ENCODE measurements at regions not wholly inside any gene's neighbourhood (a gene's known extent, or its start where the extent isn't known, plus 50 kb on each side); places are given as distances from the start of the nearest gene placed in this dataset.
A peak's percentile ranks its signal among the peaks of the same experiment; 100 is the strongest.

DNA sequence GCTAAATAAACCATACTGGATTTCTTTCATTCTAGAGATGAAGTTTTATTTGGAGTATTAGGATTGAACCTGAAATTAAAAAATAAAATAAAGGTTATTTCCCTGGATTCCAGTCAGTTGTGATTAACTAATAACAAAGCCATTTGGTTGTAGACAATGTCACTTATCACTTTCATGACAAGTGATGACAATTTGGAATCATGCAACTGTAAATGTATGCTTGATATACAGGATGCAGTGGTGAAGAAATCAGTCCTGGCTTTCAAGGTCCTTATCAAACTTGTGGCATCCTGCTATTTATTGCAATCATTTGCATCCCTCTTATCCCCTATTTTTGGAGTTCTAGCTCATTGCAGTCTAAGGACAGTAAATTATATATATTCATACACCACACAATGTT lies 425.2 kb downstream of the CHL1 start:
- no peak overlapping the region for H2BK12ac ChIP-seq (ENCODE audit: low read length)
- H3K4ac ChIP-seq (ENCODE audit: low read depth, low read length), result no peak overlapping the region
- no peak overlapping the region for H3K9ac ChIP-seq (ENCODE audit: low read length)
- DNase-seq, result no peak
- no peak overlapping the region for H3K18ac ChIP-seq (ENCODE audit: low read length)
- H3K79me1 ChIP-seq (ENCODE audit: low read length), result no peaks in the 10 kb centered on the region
- H4K12ac ChIP-seq (ENCODE audit: low read depth, low read length), result no peak overlapping the region
- H3K23ac ChIP-seq (ENCODE audit: low read length), result no peak overlapping the region
- no peaks in the 10 kb centered on the region for H3K9me3 ChIP-seq (ENCODE audit: insufficient read depth, low read depth, low read length)
- no peak overlapping the region for H3K4me2 ChIP-seq (ENCODE audit: low read length)
- H3K79me2 ChIP-seq (ENCODE audit: control insufficient read depth, insufficient read depth, low read length, poor library complexity), result no peaks in the 10 kb centered on the region
- H3K4me1 ChIP-seq (ENCODE audit: control insufficient read depth in 1 of 2, insufficient read depth in 2 of 2, low read length in 2 of 2), result no peaks in the 10 kb centered on the region
- H2BK5ac ChIP-seq (ENCODE audit: low read depth, low read length, poor library complexity), result no peak overlapping the region
- no peak overlapping the region for H3K27ac ChIP-seq (ENCODE audit: low read depth, low read length)
- no peak overlapping the region for H4K91ac ChIP-seq (ENCODE audit: low read depth, low read length)
- H2BK120ac ChIP-seq (ENCODE audit: insufficient read depth, low read length, poor library complexity), result no peak overlapping the region
- no peak overlapping the region for H3K14ac ChIP-seq (ENCODE audit: low read length)
- H2AFZ ChIP-seq (ENCODE audit: insufficient read depth, low read length, poor library complexity), result no peak overlapping the region
- no peak overlapping the region for H2AK5ac ChIP-seq (ENCODE audit: low read length)
- H4K8ac ChIP-seq (ENCODE audit: low read depth, low read length), result no peak overlapping the region
- H3K27me3 ChIP-seq (ENCODE audit: insufficient read depth, low read length), result no peaks in the 10 kb centered on the region
- no peak overlapping the region for H3K4me3 ChIP-seq (ENCODE audit: low read depth, low read length)
- H3K36me3 ChIP-seq (ENCODE audit: control insufficient read depth in 1 of 2, insufficient read depth in 2 of 2, low read length in 2 of 2), result no peaks in the 10 kb centered on the region

DNA sequence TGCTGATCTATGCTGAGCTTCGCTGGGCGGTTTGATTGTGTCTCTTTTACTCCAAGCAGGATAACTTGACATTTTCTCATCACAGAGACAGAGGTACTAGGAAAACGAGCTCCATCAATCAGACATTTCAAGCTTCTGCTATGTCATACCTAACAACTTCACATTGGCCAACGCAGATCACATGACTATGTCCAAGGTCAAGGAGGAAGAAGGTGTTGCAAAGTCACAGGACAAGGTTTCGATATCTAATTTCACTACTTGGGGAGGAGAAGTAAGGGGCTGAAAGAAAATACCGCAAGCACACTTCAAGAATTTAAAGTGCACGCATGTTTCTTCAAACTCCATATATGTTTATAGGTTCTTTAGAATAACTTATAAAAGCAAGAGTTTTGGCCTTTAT lies 425.8 kb downstream of the CHL1 start:
- Histone ChIP-seq H3K4ac (ENCODE audit: low read depth, low read length) (no peak overlapping the region), H3K36me3 (ENCODE audit: control insufficient read depth in 1 of 2, insufficient read depth in 2 of 2, low read length in 2 of 2) (no peaks in the 10 kb centered on the region), H2BK5ac (ENCODE audit: low read depth, low read length, poor library complexity) (no peak overlapping the region), H4K91ac (ENCODE audit: low read depth, low read length) (no peak overlapping the region), H2AFZ (ENCODE audit: insufficient read depth, low read length, poor library complexity) (no peak overlapping the region), H2BK120ac (ENCODE audit: insufficient read depth, low read length, poor library complexity) (no peak overlapping the region), H2BK12ac (ENCODE audit: low read length) (no peak overlapping the region), H2AK5ac (ENCODE audit: low read length) (no peak overlapping the region), H3K4me3 (ENCODE audit: low read depth, low read length) (no peak overlapping the region), H3K27ac (ENCODE audit: low read depth, low read length) (no peak overlapping the region), H4K8ac (ENCODE audit: low read depth, low read length) (no peak overlapping the region), H3K79me1 (ENCODE audit: low read length) (no peaks in the 10 kb centered on the region), H3K4me2 (ENCODE audit: low read length) (no peak overlapping the region), H4K12ac (ENCODE audit: low read depth, low read length) (no peak overlapping the region), H3K23ac (ENCODE audit: low read length) (no peak overlapping the region), H3K9me3 (ENCODE audit: insufficient read depth, low read depth, low read length) (no peaks in the 10 kb centered on the region), H3K18ac (ENCODE audit: low read length) (no peak overlapping the region), H3K14ac (ENCODE audit: low read length) (no peak overlapping the region), H3K9ac (ENCODE audit: low read length) (no peak overlapping the region), H3K27me3 (ENCODE audit: insufficient read depth, low read length) (no peaks in the 10 kb centered on the region), H3K4me1 (ENCODE audit: control insufficient read depth in 1 of 2, insufficient read depth in 2 of 2, low read length in 2 of 2) (no peaks in the 10 kb centered on the region), H3K79me2 (ENCODE audit: control insufficient read depth, insufficient read depth, low read length, poor library complexity) (no peaks in the 10 kb centered on the region)
- no peak for DNase-seq
- whole genome bisulfite sequencing (ENCODE audit: extremely low coverage, insufficient coverage, insufficient read length), result no CpG with 5 or more reads among the region's 7 CpGs

DNA sequence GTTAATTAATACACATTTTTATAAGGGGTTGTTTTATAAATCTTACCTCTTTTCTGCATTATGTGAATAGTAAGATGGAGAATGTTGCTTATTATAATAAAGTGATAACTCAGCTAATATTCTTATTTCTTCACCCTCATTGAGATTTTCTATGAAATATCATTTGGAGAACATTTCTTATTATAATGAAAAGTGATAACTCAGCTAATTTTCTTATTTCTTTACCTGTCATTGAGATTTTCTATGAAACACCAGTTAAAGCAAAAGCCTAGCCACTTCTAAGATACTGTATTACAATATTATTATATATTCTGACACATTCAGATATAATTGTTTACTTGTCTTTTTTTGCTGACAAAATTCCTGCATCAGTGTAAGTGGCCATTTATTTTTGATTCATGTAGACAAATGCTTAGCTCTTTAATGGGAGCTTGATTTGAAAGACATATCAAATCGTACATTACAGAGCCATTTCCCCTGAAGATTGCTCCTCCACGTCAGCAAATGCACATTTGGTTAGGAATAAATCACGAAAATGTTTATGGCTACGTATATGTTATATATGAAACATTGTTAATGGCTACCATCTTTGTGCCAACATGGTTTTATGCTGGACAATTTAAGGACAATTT lies 427.5 kb downstream of the CHL1 start:
- no CpG with 5 or more reads among the region's 4 CpGs for WGBS (ENCODE audit: extremely low coverage, insufficient coverage, insufficient read length)

DNA sequence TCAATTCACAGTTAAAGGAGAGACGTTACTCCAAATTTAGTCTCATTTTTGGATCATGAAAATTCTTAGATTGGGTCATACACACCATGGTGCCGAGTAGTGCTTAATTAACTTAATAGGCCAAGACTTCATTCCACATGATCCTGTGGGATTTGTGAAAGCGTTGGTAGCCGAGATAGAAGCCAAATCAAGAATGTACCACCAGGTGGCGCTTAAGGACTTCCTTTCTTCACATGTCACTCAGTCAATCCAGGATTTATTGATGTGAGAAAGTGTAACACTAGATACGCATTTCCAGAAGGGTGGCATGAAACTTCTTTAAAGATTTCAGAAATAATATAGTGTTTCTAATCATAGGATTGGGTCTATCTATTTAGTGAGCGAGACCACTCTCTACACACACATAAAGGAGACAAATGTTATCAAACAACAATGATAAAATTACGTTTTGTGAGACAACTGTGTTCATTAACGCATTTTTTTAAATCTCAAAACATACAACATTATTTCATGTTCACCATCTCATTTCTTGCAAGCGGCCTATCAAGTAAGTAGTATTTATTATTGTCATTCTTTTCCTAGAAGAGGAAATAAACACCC lies 436.1 kb downstream of the CHL1 start:
- H4K12ac ChIP-seq (ENCODE audit: low read depth, low read length), result no peak overlapping the region
- no peaks in the 10 kb centered on the region for H3K9me3 ChIP-seq (ENCODE audit: insufficient read depth, low read depth, low read length)
- no peak overlapping the region for H2AFZ ChIP-seq (ENCODE audit: insufficient read depth, low read length, poor library complexity)
- H3K23ac ChIP-seq (ENCODE audit: low read length), result no peak overlapping the region
- no peak overlapping the region for H2AK5ac ChIP-seq (ENCODE audit: low read length)
- H4K8ac ChIP-seq (ENCODE audit: low read depth, low read length), result no peak overlapping the region
- DNase-seq, result peak; percentile 32 to 81
- H3K79me1 ChIP-seq (ENCODE audit: low read length), result no peaks in the 10 kb centered on the region
- H2BK12ac ChIP-seq (ENCODE audit: low read length), result no peak overlapping the region
- H3K36me3 ChIP-seq (ENCODE audit: control insufficient read depth in 1 of 2, insufficient read depth in 2 of 2, low read length in 2 of 2), result no peaks in the 10 kb centered on the region
- H2BK120ac ChIP-seq (ENCODE audit: insufficient read depth, low read length, poor library complexity), result no peak overlapping the region
- H3K4me1 ChIP-seq (ENCODE audit: control insufficient read depth in 1 of 2, insufficient read depth in 2 of 2, low read length in 2 of 2), result no peaks in the 10 kb centered on the region
- H3K18ac ChIP-seq (ENCODE audit: low read length), result no peak overlapping the region
- no peak overlapping the region for H3K27ac ChIP-seq (ENCODE audit: low read depth, low read length)
- no peak overlapping the region for H3K4me2 ChIP-seq (ENCODE audit: low read length)
- no peak overlapping the region for H4K91ac ChIP-seq (ENCODE audit: low read depth, low read length)
- H3K4ac ChIP-seq (ENCODE audit: low read depth, low read length), result no peak overlapping the region
- no peak overlapping the region for H3K4me3 ChIP-seq (ENCODE audit: low read depth, low read length)
- no peak overlapping the region for H3K9ac ChIP-seq (ENCODE audit: low read length)
- H2BK5ac ChIP-seq (ENCODE audit: low read depth, low read length, poor library complexity), result no peak overlapping the region
- H3K14ac ChIP-seq (ENCODE audit: low read length), result no peak overlapping the region
- no peaks in the 10 kb centered on the region for H3K79me2 ChIP-seq (ENCODE audit: control insufficient read depth, insufficient read depth, low read length, poor library complexity)
- no peaks in the 10 kb centered on the region for H3K27me3 ChIP-seq (ENCODE audit: insufficient read depth, low read length)
- no CpG with 5 or more reads among the region's 10 CpGs for WGBS (ENCODE audit: extremely low coverage, insufficient coverage, insufficient read length)

More for the DNA sequence above, 427.5 kb downstream of the CHL1 start:
- H3K4me3 ChIP-seq (ENCODE audit: low read depth, low read length), result no peak overlapping the region
- no peak overlapping the region for H2BK120ac ChIP-seq (ENCODE audit: insufficient read depth, low read length, poor library complexity)
- H4K12ac ChIP-seq (ENCODE audit: low read depth, low read length), result no peak overlapping the region
- no peaks in the 10 kb centered on the region for H3K36me3 ChIP-seq (ENCODE audit: control insufficient read depth in 1 of 2, insufficient read depth in 2 of 2, low read length in 2 of 2)
- no peak overlapping the region for H3K18ac ChIP-seq (ENCODE audit: low read length)
- no peaks in the 10 kb centered on the region for H3K79me2 ChIP-seq (ENCODE audit: control insufficient read depth, insufficient read depth, low read length, poor library complexity)
- no peak overlapping the region for H3K23ac ChIP-seq (ENCODE audit: low read length)
- no peak overlapping the region for H3K4ac ChIP-seq (ENCODE audit: low read depth, low read length)
- no peak overlapping the region for H3K9ac ChIP-seq (ENCODE audit: low read length)
- H3K4me1 ChIP-seq (ENCODE audit: control insufficient read depth in 1 of 2, insufficient read depth in 2 of 2, low read length in 2 of 2), result no peaks in the 10 kb centered on the region
- H3K4me2 ChIP-seq (ENCODE audit: low read length), result no peak overlapping the region
- no peak overlapping the region for H2BK12ac ChIP-seq (ENCODE audit: low read length)
- H2AK5ac ChIP-seq (ENCODE audit: low read length), result no peak overlapping the region
- no peaks in the 10 kb centered on the region for H3K27me3 ChIP-seq (ENCODE audit: insufficient read depth, low read length)
- H3K9me3 ChIP-seq (ENCODE audit: insufficient read depth, low read depth, low read length), result no peaks in the 10 kb centered on the region
- no peak overlapping the region for H2AFZ ChIP-seq (ENCODE audit: insufficient read depth, low read length, poor library complexity)
- H4K8ac ChIP-seq (ENCODE audit: low read depth, low read length), result no peak overlapping the region
- H3K79me1 ChIP-seq (ENCODE audit: low read length), result no peaks in the 10 kb centered on the region
- H2BK5ac ChIP-seq (ENCODE audit: low read depth, low read length, poor library complexity), result no peak overlapping the region
- no peak overlapping the region for H3K27ac ChIP-seq (ENCODE audit: low read depth, low read length)
- no peak overlapping the region for H4K91ac ChIP-seq (ENCODE audit: low read depth, low read length)
- no peak overlapping the region for H3K14ac ChIP-seq (ENCODE audit: low read length)
- DNase-seq, result no peak

Measured in trophoblast cell (in vitro differentiated cells and primary cell).